Neural progenitor cell (in vitro differentiated cells): ENCODE measurements at regions not wholly inside any gene's neighbourhood (a gene's known extent, or its start where the extent isn't known, plus 50 kb on each side); places are given as distances from the start of the nearest gene placed in this dataset.

Source experiments
- DNase-seq: peaks from one replicate; pipeline ENCODE4 v3.0.0-alpha.2; 2016; ENCODE audit warnings: low spot score
- H2AFZ ChIP-seq: fragments of 200-600 bp; sonication (generic); replicated peaks from 2 replicates; pipeline ENCODE4 v1.6.1; 2016; ENCODE audit warnings: antibody characterized with exemption
- H3F3A ChIP-seq: fragments of 200-600 bp; sonication (generic); 2 replicates; pipeline ENCODE4 v1.6.1; 2016; ENCODE audit warnings: antibody characterized with exemption, low read depth
- H3K27ac ChIP-seq: fragments of 200-600 bp; sonication (generic); 2 replicates; pipeline ENCODE4 v1.5.1; 2016; ENCODE audit warnings: mild to moderate bottlenecking
- H3K27me3 ChIP-seq: fragments of 200-600 bp; sonication (generic); 2 replicates; pipeline ENCODE4 v1.6.1; 2016; ENCODE audit warnings: mild to moderate bottlenecking, moderate library complexity
- H3K36me3 ChIP-seq: fragments of 200-600 bp; sonication (generic); 2 replicates; pipeline ENCODE4 v1.5.1; 2016
- H3K4me1 ChIP-seq: fragments of 200-600 bp; sonication (generic); 2 replicates; pipeline ENCODE4 v1.6.1; 2016; ENCODE audit warnings: mixed run types
- H3K4me2 ChIP-seq: fragments of 200-600 bp; sonication (generic); 2 replicates; pipeline ENCODE4 v1.6.1; 2016
- H3K4me3 ChIP-seq: fragments of 200-600 bp; sonication (generic); 2 replicates; pipeline ENCODE4 v1.5.1; 2016
- H3K79me2 ChIP-seq: fragments of 200-600 bp; sonication (generic); 2 replicates; pipeline ENCODE4 v1.6.1; 2016; ENCODE audit warnings: low read depth
- H3K9ac ChIP-seq: fragments of 200-600 bp; sonication (generic); 2 replicates; pipeline ENCODE4 v1.6.1; 2016
- H3K9me3 ChIP-seq: fragments of 200-600 bp; sonication (generic); 2 replicates; pipeline ENCODE4 v1.5.1; 2016; ENCODE audit warnings: low read depth
- H4K20me1 ChIP-seq: fragments of 200-600 bp; sonication (generic); 2 replicates; pipeline ENCODE4 v1.6.1; 2016; ENCODE audit warnings: low read depth
- H3K27ac Mint-ChIP-seq: 3 replicates; pipeline ENCODE4 v1.8.0; 2021; ENCODE audit warnings: mixed read lengths
- H3K27me3 Mint-ChIP-seq: 2 replicates; pipeline ENCODE4 v1.8.0; 2022; ENCODE audit warnings: low read depth, mild to moderate bottlenecking, inconsistent platforms, moderate library complexity, mixed read lengths; ENCODE audit not compliant: insufficient read depth
- H3K36me3 Mint-ChIP-seq: 3 replicates; pipeline ENCODE4 v1.8.0; 2021; ENCODE audit warnings: mixed read lengths
- H3K4me1 Mint-ChIP-seq: 3 replicates; pipeline ENCODE4 v1.8.0; 2021; ENCODE audit warnings: mixed read lengths
- H3K4me3 Mint-ChIP-seq: 3 replicates; pipeline ENCODE4 v1.8.0; 2021; ENCODE audit warnings: mild to moderate bottlenecking, moderate library complexity, mixed read lengths
- H3K9me3 Mint-ChIP-seq: 3 replicates; pipeline ENCODE4 v1.8.0; 2020; ENCODE audit warnings: mixed read lengths
- EZH2 ChIP-seq: fragments of 200-600 bp; sonication (generic); IDR thresholded peaks from 2 replicates; pipeline ENCODE4 v1.6.1; 2017; ENCODE audit warnings: antibody characterized with exemption, mild to moderate bottlenecking, moderate library complexity
- EZH2phosphoT487 ChIP-seq: fragments of 200-600 bp; sonication (generic); IDR thresholded peaks from 2 replicates; pipeline ENCODE4 v1.6.1; 2017; ENCODE audit warnings: antibody characterized with exemption
- TF ChIP-seq, protein P1 (sequence below): fragments of 200-600 bp; sonication (generic); IDR thresholded peaks from 2 replicates; pipeline ENCODE4 v1.5.1; 2017; ENCODE audit warnings: antibody characterized with exemption, mild to moderate bottlenecking

DNA sequence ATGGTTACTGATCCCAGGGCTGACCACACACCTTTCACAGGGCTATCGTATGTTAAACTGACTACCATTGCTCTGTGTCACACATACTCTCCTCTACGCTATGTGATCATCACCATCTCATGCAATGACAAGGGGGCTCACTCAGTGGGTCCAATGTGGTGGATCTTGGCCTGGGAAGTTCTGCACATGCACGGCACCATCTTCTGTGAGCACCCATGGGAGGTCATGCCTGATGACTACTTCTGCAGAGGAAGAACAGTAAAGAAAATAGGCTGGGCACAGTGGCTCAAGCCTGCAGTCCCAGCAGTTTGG lies 60.0 kb upstream of the FOXD3 start:
- H3K27ac ChIP-seq, result no peak overlapping the region
- TF ChIP-seq EZH2phosphoT487 (no peak), EZH2 (no peak)
- TF ChIP-seq, protein P1, sequence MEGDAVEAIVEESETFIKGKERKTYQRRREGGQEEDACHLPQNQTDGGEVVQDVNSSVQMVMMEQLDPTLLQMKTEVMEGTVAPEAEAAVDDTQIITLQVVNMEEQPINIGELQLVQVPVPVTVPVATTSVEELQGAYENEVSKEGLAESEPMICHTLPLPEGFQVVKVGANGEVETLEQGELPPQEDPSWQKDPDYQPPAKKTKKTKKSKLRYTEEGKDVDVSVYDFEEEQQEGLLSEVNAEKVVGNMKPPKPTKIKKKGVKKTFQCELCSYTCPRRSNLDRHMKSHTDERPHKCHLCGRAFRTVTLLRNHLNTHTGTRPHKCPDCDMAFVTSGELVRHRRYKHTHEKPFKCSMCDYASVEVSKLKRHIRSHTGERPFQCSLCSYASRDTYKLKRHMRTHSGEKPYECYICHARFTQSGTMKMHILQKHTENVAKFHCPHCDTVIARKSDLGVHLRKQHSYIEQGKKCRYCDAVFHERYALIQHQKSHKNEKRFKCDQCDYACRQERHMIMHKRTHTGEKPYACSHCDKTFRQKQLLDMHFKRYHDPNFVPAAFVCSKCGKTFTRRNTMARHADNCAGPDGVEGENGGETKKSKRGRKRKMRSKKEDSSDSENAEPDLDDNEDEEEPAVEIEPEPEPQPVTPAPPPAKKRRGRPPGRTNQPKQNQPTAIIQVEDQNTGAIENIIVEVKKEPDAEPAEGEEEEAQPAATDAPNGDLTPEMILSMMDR, result no peak

DNA sequence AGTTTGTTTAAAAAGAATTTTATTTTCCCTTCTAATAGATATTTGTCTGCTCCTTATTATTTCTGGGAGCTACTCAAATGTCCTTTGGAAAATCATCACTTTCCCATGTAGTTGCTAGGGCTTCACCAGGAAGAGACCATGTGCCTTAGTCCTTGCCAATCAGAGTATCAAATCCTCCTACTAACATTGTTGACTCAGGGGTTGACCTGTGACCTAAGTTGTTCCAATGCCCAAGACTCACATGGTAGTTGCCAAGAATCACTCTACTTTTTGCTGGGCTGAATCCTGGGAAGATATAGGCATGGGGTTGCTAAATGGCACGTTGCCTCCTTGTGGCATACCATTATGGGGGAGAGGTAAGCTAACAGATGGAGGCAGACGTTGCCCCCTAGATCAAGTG lies 58.2 kb upstream of the FOXD3 start:
- no peak for DNase-seq
- no peak overlapping the region for H3K27ac ChIP-seq
- H3K4me3 Mint-ChIP-seq, result no peak overlapping the region
- H2AFZ ChIP-seq, result no peak overlapping the region
- H3K79me2 ChIP-seq, result no peaks in the 10 kb centered on the region
- H3K36me3 ChIP-seq, result no peaks in the 10 kb centered on the region
- no peaks in the 10 kb centered on the region for H4K20me1 ChIP-seq
- TF ChIP-seq EZH2 (no peak), EZH2phosphoT487 (no peak)
- TF ChIP-seq, protein P1, result no peak
- peaks cover 4% of the 10 kb centered on the region for H3K27me3 Mint-ChIP-seq
- no peak overlapping the region for H3K4me3 ChIP-seq
- H3K27ac Mint-ChIP-seq, result no peak overlapping the region
- H3K4me1 Mint-ChIP-seq, result peaks cover 5% of the 10 kb centered on the region
- no peaks in the 10 kb centered on the region for H3K27me3 ChIP-seq
- no peaks in the 10 kb centered on the region for H3K4me1 ChIP-seq
- no peak overlapping the region for H3K4me2 ChIP-seq
- no peak overlapping the region for H3K9ac ChIP-seq
- no peaks in the 10 kb centered on the region for H3F3A ChIP-seq
- H3K9me3 ChIP-seq, result no peaks in the 10 kb centered on the region
- no peaks in the 10 kb centered on the region for H3K36me3 Mint-ChIP-seq
- H3K9me3 Mint-ChIP-seq, result no peaks in the 10 kb centered on the region

More for the DNA sequence above, 60.0 kb upstream of the FOXD3 start:
- Histone ChIP-seq H4K20me1 (no peaks in the 10 kb centered on the region), H3K4me3 (no peak overlapping the region), H3K9ac (no peak overlapping the region), H3K36me3 (no peaks in the 10 kb centered on the region), H3K4me1 (no peaks in the 10 kb centered on the region), H3K79me2 (no peaks in the 10 kb centered on the region), H3F3A (no peaks in the 10 kb centered on the region), H2AFZ (no peak overlapping the region), H3K9me3 (no peaks in the 10 kb centered on the region), H3K27me3 (no peaks in the 10 kb centered on the region), H3K4me2 (no peak overlapping the region)
- DNase-seq, result no peak
- Mint-ChIP-seq H3K27ac (no peak overlapping the region), H3K36me3 (no peaks in the 10 kb centered on the region), H3K4me1 (peaks cover 5% of the 10 kb centered on the region), H3K4me3 (no peak overlapping the region), H3K9me3 (no peaks in the 10 kb centered on the region), H3K27me3 (peaks cover 4% of the 10 kb centered on the region)

DNA sequence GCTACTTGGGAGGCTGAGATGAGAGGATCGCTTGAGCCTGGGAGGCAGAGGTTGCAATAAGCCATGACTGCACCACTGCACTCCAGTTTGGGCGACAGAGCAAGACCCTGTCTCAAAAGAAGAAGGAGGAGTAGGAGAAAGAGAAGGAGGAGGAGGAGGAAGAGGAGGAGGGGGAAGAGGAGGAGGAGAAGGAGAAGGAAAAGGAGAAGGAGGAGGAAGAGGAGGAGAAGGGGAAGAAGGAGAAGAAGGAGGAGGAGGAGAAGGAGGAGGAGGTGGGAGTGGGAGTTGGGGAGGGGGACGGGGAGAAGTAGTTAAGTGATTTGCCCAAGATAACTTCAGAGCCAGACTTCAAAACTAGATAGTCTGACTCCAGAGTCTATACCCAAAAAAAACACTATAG lies 55.5 kb upstream of the FOXD3 start:
- Histone ChIP-seq H3K27me3 (no peaks in the 10 kb centered on the region), H3K27ac (no peak overlapping the region), H3K4me2 (no peak overlapping the region), H3K9ac (no peak overlapping the region), H3K4me3 (no peak overlapping the region), H3F3A (no peaks in the 10 kb centered on the region), H3K36me3 (no peaks in the 10 kb centered on the region), H2AFZ (no peak overlapping the region), H4K20me1 (no peaks in the 10 kb centered on the region), H3K4me1 (no peaks in the 10 kb centered on the region), H3K79me2 (no peaks in the 10 kb centered on the region), H3K9me3 (no peaks in the 10 kb centered on the region)
- Mint-ChIP-seq H3K4me1 (peaks cover 1% of the 10 kb centered on the region), H3K4me3 (no peak overlapping the region), H3K27ac (no peak overlapping the region), H3K9me3 (no peaks in the 10 kb centered on the region), H3K36me3 (no peaks in the 10 kb centered on the region), H3K27me3 (peaks cover 5% of the 10 kb centered on the region)
- DNase-seq, result no peak
- TF ChIP-seq EZH2phosphoT487 (no peak), EZH2 (no peak)
- TF ChIP-seq, protein P1, result no peak

DNA sequence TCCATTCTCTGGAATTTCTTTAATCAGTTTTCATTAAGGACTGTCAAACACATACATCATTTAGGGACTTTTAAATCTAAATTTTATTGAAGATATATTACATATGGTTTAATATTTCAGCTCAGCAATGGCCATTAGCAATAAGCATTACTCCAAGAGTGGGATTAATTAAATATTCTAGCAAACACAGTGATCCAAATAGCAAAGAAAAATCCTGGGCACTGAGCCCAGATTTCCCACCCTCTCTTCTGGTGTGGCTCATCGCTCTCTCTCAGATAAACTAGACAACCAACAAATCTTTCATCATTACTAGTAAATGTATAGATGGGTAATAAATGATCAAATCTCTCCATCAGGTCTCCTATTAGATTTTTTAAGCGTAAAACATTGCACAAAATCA lies 53.5 kb upstream of the FOXD3 start:
- Histone ChIP-seq H2AFZ (no peak overlapping the region), H3K36me3 (no peaks in the 10 kb centered on the region), H3K4me2 (no peak overlapping the region), H3K79me2 (no peaks in the 10 kb centered on the region), H3K9ac (no peak overlapping the region), H3K27me3 (peaks cover 17% of the 10 kb centered on the region), H3K4me1 (no peaks in the 10 kb centered on the region), H3F3A (no peaks in the 10 kb centered on the region), H3K27ac (no peak overlapping the region), H3K9me3 (no peaks in the 10 kb centered on the region), H4K20me1 (no peaks in the 10 kb centered on the region), H3K4me3 (no peak overlapping the region)
- no peaks in the 10 kb centered on the region for H3K9me3 Mint-ChIP-seq
- TF ChIP-seq EZH2phosphoT487, result no peak
- TF ChIP-seq, protein P1, result no peak
- TF ChIP-seq EZH2, result no peak
- peaks cover 6% of the 10 kb centered on the region for H3K27me3 Mint-ChIP-seq
- no peak overlapping the region for H3K4me3 Mint-ChIP-seq
- H3K4me1 Mint-ChIP-seq, result no peaks in the 10 kb centered on the region
- no peak overlapping the region for H3K27ac Mint-ChIP-seq
- H3K36me3 Mint-ChIP-seq, result no peaks in the 10 kb centered on the region
- no peak for DNase-seq
